LNCAP (cell line): ENCODE measurements at regions not wholly inside any gene's neighbourhood (a gene's known extent, or its start where the extent isn't known, plus 50 kb on each side); places are given as distances from the start of the nearest gene placed in this dataset.

Experiments
- CTCF ChIP-seq: fragments of 450-650 bp; IDR thresholded peaks from 2 replicates; pipeline ENCODE4 v1.5.1; 2017; ENCODE audit warnings: mild to moderate bottlenecking

GRCh38 chr5:125487231-125487630, 740.8 kb upstream of the ZNF608 start:
- TF ChIP-seq CTCF, result no peak

GRCh38 chr5:125489146-125489545, 742.7 kb upstream of the ZNF608 start:
- no peak for TF ChIP-seq CTCF

DNA sequence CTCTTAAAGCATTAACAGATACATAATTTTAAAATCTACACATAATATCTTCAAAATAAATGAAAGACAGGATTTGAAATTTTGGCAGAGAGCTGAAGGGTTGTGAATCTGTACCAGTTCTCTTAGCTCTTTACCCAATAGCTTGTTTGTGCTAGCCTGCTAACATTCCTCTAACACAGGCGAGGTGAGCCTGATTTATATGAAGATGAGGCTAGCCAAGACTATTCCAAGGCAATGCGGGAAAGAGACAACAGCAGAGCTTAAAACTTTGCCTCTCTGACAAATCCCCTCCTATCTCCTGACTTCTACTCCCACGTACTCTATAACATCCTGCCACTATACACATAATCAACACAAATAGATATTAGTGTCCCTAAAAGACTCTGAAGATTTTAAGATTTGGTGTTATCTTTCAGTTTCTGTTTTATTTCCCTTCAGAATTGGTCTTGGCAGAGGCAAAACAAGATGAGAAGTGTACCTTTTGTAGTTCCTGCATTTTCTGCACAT, 745.6 kb upstream of the ZNF608 start:
- no peak for TF ChIP-seq CTCF

GRCh38 chr5:125492977-125493376, 746.5 kb upstream of the ZNF608 start:
- TF ChIP-seq CTCF, result no peak

GRCh38 chr5:125496393-125496792, 750.0 kb upstream of the ZNF608 start:
- TF ChIP-seq CTCF, result no peak

GRCh38 chr5:125497651-125498050, 751.2 kb upstream of the ZNF608 start:
- TF ChIP-seq CTCF, result no peak

GRCh38 chr5:125499636-125500332, 753.3 kb upstream of the ZNF608 start:
- no peak for TF ChIP-seq CTCF

DNA sequence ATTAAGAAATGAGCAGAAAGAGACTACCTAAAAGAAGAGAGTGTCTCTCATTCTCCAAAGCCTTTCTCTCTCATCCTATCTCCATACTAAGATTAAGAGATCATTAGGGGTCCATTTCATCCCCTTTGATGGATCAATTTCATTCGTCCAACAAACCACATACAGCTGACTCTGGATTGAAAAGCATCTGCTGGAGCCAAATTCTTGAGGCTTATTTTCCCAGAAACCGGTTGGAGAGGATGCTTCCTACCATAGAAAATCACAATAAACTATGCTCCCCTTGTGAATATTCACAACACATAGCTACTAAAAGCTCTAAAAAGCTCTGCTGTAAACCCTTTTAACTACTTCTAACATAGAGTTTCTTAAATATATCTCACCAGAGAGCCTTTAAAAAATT, 755.0 kb upstream of the ZNF608 start:
- no peak for TF ChIP-seq CTCF
